ENCODE measurements at regions not wholly inside any gene's neighbourhood (a gene's known extent, or its start where the extent isn't known, plus 50 kb on each side); places are given as distances from the start of the nearest gene placed in this dataset.

DNA sequence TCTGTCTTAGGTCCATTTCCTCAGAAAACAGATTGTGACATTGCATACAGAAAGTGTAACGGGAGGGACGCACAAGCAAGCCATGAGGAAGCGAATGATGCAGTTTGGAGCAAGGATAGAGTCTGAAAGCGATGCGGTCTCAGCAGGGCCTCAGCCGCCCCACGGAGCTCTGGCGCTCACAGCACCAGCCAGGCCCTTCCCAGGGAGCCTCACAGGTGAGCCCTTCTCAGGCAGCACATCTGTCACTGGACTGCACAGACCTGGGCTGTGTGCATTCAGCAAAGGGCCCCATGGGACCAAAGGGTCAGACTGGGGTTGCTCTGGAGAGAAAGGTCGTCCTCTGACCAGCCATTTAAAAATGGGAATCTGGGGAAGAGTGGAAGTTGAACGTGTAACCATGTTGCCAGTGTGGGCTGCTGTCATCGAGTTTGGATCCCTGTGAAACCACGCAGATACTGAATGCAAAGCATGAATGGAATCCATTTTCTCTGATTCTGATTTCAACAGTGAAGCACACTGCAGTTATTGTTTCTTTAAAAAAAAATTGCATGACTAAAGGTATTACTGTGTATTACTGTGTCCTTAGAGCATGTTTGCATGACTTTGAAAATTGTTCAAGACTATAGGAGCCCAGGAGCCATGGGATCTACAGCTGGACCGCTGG is 350.0 kb upstream of the AKR1E2 start:
- DNase-seq = no peak

DNA sequence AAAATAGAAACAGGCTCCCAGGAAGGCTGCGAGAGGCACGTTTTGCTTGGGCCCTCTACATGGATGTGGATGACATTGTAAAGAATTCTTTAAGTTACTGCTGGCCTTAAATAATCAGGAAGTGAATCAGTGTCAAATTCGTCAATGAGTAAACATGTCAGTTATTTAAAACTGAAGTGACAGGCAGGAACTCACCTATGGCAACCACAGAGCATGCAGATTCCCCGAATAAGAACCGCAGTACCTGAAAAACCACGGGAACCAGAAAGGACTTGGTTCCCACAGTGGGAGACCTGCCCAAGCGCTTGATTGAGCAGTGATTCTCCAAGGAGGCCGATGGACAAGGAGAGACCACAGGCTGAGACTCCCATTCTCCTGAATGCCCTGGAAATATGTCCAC is 351.2 kb upstream of the AKR1E2 start:
- DNase-seq = no peak

DNA sequence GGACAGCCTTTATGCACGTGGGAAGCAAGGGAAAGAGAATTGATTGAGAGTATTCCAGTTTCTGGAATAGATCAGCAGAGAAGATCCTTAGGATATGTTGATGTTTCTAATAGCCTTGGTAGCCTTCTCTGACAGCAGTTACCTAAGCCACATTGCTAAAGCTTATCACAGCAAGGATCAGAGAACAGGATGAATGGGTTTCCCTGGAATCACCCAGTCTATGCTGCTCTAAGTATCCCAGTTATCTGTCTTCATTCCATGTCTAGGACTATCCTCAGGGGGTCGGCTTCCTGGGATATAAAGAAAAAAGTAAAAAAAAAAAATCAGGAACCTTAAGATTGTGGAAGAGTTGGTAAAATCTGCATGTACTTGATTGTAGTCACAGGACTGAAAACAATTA is 352.0 kb upstream of the AKR1E2 start:
- DNase-seq = no peak

GRCh38 chr10:4472190-4472904 is 353.7 kb upstream of the AKR1E2 start:
- DNase-seq = no peak

GRCh38 chr10:4470231-4470835 is 355.7 kb upstream of the AKR1E2 start:
- DNase-seq = no peak

DNA sequence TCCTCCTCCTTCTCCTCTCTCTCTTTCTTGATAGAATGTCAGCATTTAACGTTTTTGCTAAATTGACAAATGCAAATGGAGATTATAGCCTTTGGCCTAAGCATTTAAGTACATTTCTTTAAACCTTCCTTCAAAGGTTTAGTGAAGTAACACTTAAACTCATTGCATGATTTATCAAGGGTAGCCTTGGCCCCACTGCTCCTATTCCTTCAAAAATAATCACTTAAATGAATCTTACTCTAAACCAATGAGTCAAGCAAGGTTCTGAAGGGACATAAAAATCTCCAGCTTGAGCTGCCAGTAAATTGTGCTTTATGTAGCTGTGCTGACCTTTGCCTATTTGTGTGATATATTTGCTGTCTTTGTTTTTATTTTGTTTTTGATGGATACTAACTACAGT is 358.5 kb upstream of the AKR1E2 start:
- no peak for DNase-seq

DNA sequence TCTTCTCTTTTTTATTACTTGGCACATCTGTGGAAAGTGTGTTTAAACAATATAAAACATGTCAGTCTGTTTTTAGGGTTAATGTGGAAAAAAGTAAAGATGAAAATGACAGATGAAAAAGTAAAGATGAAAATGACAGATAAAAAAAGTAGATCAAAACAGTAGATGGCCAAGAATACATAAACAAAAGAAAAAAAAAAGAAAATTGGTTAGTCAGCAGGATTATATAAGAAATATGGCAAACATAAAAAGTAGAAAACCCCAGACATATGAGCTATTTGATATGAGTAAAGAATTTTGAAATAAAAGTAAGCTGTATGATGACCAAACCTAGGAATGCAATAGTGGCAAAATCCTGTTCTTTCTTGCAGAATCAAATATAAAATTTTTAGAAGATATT is 365.7 kb upstream of the AKR1E2 start:
- DNase-seq = no peak

DNA sequence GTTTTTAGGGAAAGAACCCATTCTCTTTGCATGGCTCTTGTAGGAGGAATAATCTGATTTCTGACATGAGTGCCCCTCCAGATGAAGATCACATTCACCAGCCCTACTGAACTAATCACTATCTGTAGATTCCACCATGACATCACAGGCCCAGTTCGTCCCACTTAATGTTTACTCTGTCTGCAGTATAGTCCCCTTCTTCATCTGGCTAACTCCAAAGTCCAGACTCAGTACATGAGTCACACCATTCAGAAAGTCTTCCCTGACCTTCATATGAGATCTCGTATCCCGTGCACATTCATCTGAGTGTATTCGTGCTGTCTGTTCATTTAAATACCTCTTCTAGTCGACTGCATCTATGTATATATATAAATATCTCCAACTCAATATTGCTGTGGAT is 366.5 kb upstream of the AKR1E2 start:
- DNase-seq = no peak

DNA sequence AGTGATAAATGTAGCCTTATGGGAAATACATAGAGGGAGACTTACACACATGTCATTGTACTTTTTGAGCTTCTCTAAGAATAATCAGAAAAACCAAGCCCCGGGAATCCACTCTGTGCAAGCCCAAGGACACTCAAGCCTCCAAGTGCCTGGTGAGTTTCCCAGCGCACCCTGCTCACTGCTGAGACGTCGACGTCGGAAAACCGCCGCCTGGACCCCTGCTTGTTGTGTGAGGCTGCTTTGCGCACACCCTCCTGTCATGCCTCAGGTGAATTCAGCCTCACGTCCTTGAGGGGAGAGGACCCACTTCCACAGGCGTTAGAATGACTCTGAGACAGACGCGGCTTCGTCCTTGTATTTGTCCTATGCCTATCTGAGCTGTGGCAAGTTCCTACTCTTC is 368.4 kb upstream of the AKR1E2 start:
- DNase-seq = no peak

GRCh38 chr10:4456776-4457175 is 369.2 kb upstream of the AKR1E2 start:
- DNase-seq = no peak

DNA sequence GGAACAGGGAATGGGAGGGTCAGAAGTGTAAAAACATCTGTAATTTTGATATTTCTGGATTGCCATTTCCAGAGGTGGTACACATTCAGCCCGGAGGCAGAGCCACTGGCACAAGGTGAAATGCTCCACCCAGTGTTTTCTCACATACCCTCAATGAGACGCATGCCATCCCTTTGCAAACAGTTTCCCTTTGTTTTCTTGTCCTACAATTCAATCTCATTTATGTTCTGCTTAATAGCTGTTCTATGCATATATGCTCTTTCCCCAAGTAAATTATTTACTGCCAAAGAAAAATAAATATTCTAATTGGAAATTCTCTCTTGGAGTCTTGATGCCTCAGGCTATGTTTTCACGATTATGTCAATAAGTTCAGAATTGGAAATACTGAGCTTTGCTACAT is 369.7 kb upstream of the AKR1E2 start:
- no peak for DNase-seq

DNA sequence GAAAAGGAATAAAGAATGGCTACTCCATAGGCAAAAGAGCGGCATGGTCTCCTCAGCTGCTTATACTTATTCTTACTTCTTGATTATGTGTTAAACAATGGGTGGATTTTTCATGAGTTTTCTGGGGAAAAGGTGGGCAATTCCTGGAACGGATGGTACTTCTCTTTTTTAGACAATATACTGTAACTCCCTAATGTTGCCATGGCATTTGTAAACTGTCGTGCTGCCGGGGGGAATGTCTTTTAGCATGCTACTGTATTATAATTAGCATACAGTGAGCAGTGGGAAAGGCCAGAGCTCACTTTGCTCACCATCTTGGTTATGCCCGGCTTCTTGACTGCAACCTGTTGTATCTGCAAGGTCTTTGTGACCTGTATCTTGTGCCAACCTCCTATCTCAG is 372.1 kb upstream of the AKR1E2 start:
- no peak for DNase-seq

DNA sequence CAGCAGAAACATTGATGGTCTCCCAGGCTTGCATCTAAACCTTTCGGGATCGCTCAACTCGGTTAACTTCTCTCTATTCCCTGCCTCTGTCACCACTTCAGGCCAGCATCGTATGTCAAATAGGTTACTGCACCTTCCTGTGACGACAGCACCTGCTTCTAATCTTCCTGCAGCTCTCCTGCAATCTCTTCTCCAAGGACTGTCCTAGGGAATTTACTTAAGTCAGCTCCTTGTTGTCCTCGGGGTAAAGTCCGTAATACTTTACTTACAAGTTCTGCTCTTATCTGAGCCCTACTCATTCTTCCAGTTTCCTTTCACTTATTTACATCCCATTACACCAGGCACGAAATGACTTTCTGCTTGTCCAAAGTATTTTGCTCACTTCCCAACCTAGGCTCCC is 372.7 kb upstream of the AKR1E2 start:
- DNase-seq = no peak

DNA sequence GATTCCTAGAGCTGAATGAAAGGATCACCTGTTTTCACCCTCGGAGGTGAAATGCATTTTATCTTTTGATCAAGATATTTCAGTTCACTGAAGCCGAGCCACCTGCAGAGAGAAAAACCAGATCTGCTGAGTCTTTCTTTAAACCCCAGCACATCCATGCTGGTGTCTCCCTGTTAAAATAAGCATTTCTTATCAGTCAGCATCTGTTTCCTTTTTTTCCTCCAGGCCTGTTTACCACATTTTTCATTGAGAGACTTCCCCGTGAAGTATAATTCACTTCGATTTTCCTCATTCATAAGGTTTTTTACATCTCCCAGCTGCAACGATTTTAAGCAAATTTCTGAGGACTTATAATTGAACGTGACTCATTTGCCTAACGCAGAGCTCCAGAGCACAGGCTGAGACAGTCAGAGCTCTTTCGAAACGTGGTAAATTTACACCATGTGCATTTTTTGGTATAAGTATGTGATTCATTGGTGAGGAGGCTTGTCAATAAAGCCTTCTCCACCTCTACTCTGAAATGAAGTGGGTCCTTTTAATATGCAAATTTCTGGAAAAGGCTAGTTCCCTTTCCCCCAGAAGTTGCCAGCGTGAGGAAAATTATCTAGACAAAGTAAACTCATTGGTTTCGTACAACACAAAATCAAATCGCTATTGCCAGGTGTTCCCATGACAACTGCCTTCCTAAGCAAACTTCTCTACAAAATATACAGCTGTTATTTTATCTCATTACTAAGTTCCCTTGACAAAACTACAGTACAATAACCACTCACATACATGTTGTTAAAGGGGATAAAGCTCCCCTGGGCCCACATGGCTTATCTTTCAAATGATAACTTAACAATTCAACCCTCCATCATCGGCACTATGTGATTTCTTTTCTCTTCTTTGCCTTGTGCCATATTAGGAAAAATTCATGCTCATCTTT is 374.8 kb upstream of the AKR1E2 start:
- DNase-seq = peak; percentile 1

DNA sequence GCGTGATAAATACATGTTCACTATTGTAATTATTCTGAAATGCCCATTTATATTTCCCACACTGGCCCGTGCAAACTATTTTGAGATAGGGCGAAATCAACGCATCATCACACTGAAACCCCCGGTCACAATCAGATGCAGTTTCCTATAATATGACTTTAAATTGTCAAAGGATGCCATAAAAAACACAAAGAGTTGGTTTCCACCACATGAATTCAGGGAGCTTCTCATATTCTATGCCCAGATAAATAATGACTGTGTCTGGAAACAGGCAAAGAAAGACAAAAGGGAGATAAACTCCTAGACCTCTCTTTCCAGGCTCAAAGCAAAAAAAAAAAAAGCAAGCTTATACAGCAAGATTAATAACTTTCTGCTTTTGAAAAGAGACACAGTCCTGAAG is 375.8 kb upstream of the AKR1E2 start:
- no peak for DNase-seq

DNA sequence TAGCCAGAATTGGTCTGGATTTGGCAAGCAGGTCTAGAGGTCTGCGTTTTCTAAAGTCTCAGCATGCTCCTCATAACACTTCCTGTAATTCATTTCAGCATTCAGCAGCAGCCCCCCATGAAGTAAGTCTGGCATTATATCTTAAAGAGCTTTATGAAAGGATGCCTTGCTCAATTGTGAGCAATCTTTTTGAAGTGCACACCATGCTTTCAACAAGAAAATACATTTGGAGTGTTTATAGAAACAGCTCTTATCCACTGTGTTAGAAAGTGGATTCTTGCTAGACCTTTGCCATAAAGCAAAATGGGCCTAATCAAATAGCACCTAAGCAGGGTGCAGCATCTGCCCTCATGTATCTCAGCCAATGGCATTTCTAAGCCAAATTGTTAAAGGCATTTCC is 378.0 kb upstream of the AKR1E2 start:
- DNase-seq = no peak

- no peak for DNase-seq
These were observed 382.6 kb upstream of the AKR1E2 start for GRCh38 chr10:4443419-4443818.

- DNase-seq = no peak
These were observed 383.7 kb upstream of the AKR1E2 start for GRCh38 chr10:4442296-4442695.

DNA sequence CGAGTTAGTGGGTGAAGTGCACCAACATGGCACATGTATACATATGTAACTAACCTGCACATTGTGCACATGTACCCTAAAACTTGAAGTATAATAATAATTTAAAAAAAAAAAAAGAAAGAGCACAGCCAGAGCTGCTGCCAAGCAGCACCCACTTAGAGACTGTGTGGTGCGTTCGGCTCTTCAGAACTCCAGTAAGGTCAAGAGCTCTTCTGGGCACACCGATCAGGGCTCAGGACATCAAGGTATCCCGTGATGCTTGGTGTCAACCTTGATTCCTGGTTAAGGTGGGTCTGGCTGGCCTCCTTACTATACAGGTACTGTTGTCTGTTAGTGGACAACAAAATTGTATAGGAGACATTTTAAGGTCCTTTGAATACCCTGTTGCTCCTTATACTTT is 385.7 kb upstream of the AKR1E2 start:
- DNase-seq = no peak

DNA sequence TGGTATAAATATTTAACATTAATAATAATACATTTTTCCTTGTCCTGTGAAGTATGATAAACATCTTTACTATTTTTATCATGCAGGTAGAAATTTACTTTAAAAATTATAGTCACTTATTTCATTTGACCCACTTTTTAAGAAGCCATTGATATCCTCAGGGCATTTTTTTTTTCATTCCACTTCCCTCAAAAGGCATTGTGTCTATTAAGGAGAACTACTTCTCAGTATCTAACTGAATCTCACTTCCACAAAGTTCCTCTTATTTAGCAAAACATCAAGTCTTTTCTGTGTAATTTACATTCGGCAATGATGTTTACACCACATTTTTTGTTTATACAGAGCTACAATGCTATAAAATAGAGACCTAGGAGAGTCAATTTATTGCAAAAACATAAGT is 388.2 kb upstream of the AKR1E2 start:
- DNase-seq = no peak

GRCh38 chr10:4437061-4437460 is 388.9 kb upstream of the AKR1E2 start:
- no peak for DNase-seq

DNA sequence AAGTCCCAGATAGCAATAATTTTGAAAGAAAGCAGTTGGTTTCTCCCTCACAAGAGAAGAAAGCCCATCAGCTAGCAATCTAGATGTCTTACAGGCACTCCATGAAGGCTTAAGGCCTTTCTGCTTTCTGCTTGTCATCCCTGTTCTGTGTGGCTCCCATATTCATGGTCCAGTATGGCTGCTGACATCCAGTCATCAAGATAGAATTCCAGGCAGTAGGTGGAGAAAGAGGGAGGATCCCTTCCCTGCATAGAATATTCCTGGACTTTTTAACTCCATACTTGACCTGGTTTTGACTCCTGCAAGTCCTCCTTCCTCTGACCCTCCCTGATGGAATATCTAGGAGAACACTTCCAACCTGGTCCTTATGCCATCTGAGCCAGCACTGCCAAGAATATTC is 389.9 kb upstream of the AKR1E2 start:
- DNase-seq = no peak

- DNase-seq = no peak
These were observed 391.4 kb upstream of the AKR1E2 start for GRCh38 chr10:4434516-4435071.
